ENCODE measurements at regions not wholly inside any gene's neighbourhood (a gene's known extent, or its start where the extent isn't known, plus 50 kb on each side); places are given as distances from the start of the nearest gene placed in this dataset.
"Not testable (repeated sequence)": the region's sequence is repeated elsewhere in the genome, so short reads cannot be mapped to it uniquely, and the experiment has no call there.

GRCh38 chr2:47704287-47704686 is 78.7 kb upstream of the MSH6 start:
- H3K36me3 ChIP-seq: no peaks in the 10 kb centered on the region
- TF ChIP-seq CTCF (IDR thresholded peaks at IDR 0.05; ENCODE audit: low read depth, low read length): no peak

GRCh38 chr2:47699533-47700215 is 83.3 kb upstream of the MSH6 start:
- DNase-seq (ENCODE audit: low read depth in 1 of 2, low spot score in 1 of 2): no peak
- H3K9me3 ChIP-seq (ENCODE audit: low read depth): no peaks in the 10 kb centered on the region
- no peaks in the 10 kb centered on the region for H3K4me1 ChIP-seq (ENCODE audit: low read depth)
- no peak for TF ChIP-seq CTCF (IDR thresholded peaks at IDR 0.05; ENCODE audit: low read depth, low read length)
- H3K27me3 ChIP-seq: no peaks in the 10 kb centered on the region
- H3K27ac ChIP-seq: no peak overlapping the region
- H3K36me3 ChIP-seq: no peaks in the 10 kb centered on the region
- H3K4me3 ChIP-seq: no peak overlapping the region

More at GRCh38 chr2:47704287-47704686, 78.7 kb upstream of the MSH6 start:
- H3K4me1 ChIP-seq (ENCODE audit: low read depth): no peaks in the 10 kb centered on the region
- H3K27ac ChIP-seq: no peak overlapping the region
- no peaks in the 10 kb centered on the region for H3K27me3 ChIP-seq
- H3K4me3 ChIP-seq: no peak overlapping the region
- H3K9me3 ChIP-seq (ENCODE audit: low read depth): no peaks in the 10 kb centered on the region
- peak in 1 of 2 donors; percentile 43 for DNase-seq (ENCODE audit: low read depth in 1 of 2, low spot score in 1 of 2)

- H3K27ac ChIP-seq; H3K4me1 ChIP-seq (ENCODE audit: low read depth); H3K9me3 ChIP-seq (ENCODE audit: low read depth); H3K4me3 ChIP-seq; H3K27me3 ChIP-seq; H3K36me3 ChIP-seq: not testable (repeated sequence)
- peak in 1 of 2 donors; percentile 74 for DNase-seq (ENCODE audit: low read depth in 1 of 2, low spot score in 1 of 2)
Measured at GRCh38 chr2:47698436-47698972, 84.4 kb upstream of the MSH6 start.

GRCh38 chr2:47697681-47698435 is 85.1 kb upstream of the MSH6 start:
- H3K36me3 ChIP-seq; H3K9me3 ChIP-seq (ENCODE audit: low read depth); H3K4me1 ChIP-seq (ENCODE audit: low read depth); H3K27ac ChIP-seq; H3K27me3 ChIP-seq; H3K4me3 ChIP-seq: not testable (repeated sequence)
- DNase-seq (ENCODE audit: low read depth in 1 of 2, low spot score in 1 of 2): peak in 1 of 2 donors; percentile 18

GRCh38 chr2:47697000-47697601 is 85.8 kb upstream of the MSH6 start:
- Histone ChIP-seq H3K27ac (no peak overlapping the region), H3K27me3 (no peaks in the 10 kb centered on the region), H3K36me3 (no peaks in the 10 kb centered on the region), H3K4me3 (no peak overlapping the region), H3K9me3 (ENCODE audit: low read depth) (no peaks in the 10 kb centered on the region), H3K4me1 (ENCODE audit: low read depth) (no peaks in the 10 kb centered on the region)
- DNase-seq (ENCODE audit: low read depth in 1 of 2, low spot score in 1 of 2): no peak
- no peak for TF ChIP-seq CTCF (IDR thresholded peaks at IDR 0.05; ENCODE audit: low read depth, low read length)

GRCh38 chr2:47696478-47696831 is 86.5 kb upstream of the MSH6 start:
- H3K27ac ChIP-seq: no peak overlapping the region
- no peak for DNase-seq (ENCODE audit: low read depth in 1 of 2, low spot score in 1 of 2)
- no peaks in the 10 kb centered on the region for H3K36me3 ChIP-seq
- H3K27me3 ChIP-seq: no peaks in the 10 kb centered on the region
- TF ChIP-seq CTCF (IDR thresholded peaks at IDR 0.05; ENCODE audit: low read depth, low read length): no peak
- H3K4me1 ChIP-seq (ENCODE audit: low read depth): no peaks in the 10 kb centered on the region
- no peaks in the 10 kb centered on the region for H3K9me3 ChIP-seq (ENCODE audit: low read depth)
- H3K4me3 ChIP-seq: no peak overlapping the region

All from cardiac muscle cell (in vitro differentiated cells and primary cell).